ENCODE measurements at regions not wholly inside any gene's neighbourhood (a gene's known extent, or its start where the extent isn't known, plus 50 kb on each side); places are given as distances from the start of the nearest gene placed in this dataset.

DNA sequence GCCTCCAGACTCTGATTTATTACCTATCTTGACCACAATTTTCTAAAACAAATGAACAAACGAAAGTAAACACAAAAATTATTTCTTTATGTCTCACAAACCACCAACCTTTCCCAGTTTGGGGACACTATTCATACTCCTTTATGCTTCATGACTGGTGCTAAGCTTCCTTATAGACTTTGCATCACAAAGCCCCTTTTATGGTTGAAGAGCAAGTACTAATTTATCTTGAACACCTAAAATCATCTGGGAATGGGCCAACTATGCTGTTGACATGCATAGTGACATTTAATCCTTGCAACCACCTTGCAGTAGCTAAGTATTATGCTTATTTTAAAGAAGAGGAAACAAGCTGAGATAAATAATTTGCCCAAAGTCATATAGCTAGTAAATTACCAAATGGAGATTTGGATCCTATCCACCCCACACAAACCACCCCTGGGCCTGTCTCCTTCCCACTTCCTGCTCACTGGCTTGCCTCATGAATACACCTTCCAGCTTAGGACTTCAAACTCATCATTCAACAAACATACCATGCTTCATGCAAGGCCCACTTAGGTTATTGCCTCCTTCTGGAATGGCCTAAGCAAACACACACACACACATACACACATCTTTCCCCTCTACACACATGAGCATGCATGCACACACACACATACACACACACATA is 192.2 kb downstream of the PLPP3 start:
- TF ChIP-seq, protein P1, sequence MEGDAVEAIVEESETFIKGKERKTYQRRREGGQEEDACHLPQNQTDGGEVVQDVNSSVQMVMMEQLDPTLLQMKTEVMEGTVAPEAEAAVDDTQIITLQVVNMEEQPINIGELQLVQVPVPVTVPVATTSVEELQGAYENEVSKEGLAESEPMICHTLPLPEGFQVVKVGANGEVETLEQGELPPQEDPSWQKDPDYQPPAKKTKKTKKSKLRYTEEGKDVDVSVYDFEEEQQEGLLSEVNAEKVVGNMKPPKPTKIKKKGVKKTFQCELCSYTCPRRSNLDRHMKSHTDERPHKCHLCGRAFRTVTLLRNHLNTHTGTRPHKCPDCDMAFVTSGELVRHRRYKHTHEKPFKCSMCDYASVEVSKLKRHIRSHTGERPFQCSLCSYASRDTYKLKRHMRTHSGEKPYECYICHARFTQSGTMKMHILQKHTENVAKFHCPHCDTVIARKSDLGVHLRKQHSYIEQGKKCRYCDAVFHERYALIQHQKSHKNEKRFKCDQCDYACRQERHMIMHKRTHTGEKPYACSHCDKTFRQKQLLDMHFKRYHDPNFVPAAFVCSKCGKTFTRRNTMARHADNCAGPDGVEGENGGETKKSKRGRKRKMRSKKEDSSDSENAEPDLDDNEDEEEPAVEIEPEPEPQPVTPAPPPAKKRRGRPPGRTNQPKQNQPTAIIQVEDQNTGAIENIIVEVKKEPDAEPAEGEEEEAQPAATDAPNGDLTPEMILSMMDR (IDR thresholded peaks at IDR 0.05 in 8 of 11, conservative IDR thresholded peaks at IDR 0.05 in 3 of 11): no peak
- no peak for TF ChIP-seq POLR2A (IDR thresholded peaks at IDR 0.05)
- TF ChIP-seq POLR2AphosphoS5 (IDR thresholded peaks at IDR 0.05): no peak
